ENCODE measurements at regions not wholly inside any gene's neighbourhood (a gene's known extent, or its start where the extent isn't known, plus 50 kb on each side); places are given as distances from the start of the nearest gene placed in this dataset.
"Not testable (repeated sequence)": the region's sequence is repeated elsewhere in the genome, so short reads cannot be mapped to it uniquely, and the experiment has no call there.

- DNase-seq = no peak
Observed at GRCh38 chr1:56263908-56264307, 315.5 kb downstream of the PLPP3 start.

- no peak for DNase-seq
Observed at GRCh38 chr1:56258371-56258770, 321.0 kb downstream of the PLPP3 start.

GRCh38 chr1:56257726-56258125 lies 321.6 kb downstream of the PLPP3 start:
- DNase-seq = no peak

- no peak for DNase-seq
Observed at GRCh38 chr1:56256153-56257000, 323.0 kb downstream of the PLPP3 start.

- DNase-seq = peak; percentile 79
Observed at GRCh38 chr1:56255516-56256152, 323.7 kb downstream of the PLPP3 start.

- no peak for DNase-seq
Observed at GRCh38 chr1:56254130-56254529, 325.2 kb downstream of the PLPP3 start.

GRCh38 chr1:56250809-56251208 lies 328.6 kb downstream of the PLPP3 start:
- DNase-seq = no peak

GRCh38 chr1:56249234-56249633 lies 330.1 kb downstream of the PLPP3 start:
- DNase-seq = no peak

GRCh38 chr1:56248138-56248537 lies 331.2 kb downstream of the PLPP3 start:
- DNase-seq = no peak

GRCh38 chr1:56246726-56247125 lies 332.6 kb downstream of the PLPP3 start:
- not testable (repeated sequence) for DNase-seq

- DNase-seq = no peak
Observed at GRCh38 chr1:56240400-56240799, 339.0 kb downstream of the PLPP3 start.

- DNase-seq = no peak
Observed at GRCh38 chr1:56237491-56238064, 341.8 kb downstream of the PLPP3 start.

GRCh38 chr1:56236688-56237087 lies 342.7 kb downstream of the PLPP3 start:
- no peak for DNase-seq

- no peak for DNase-seq
Observed at GRCh38 chr1:56235909-56236510, 343.4 kb downstream of the PLPP3 start.

- DNase-seq = no peak
Observed at GRCh38 chr1:56229186-56229585, 350.2 kb downstream of the PLPP3 start.

- DNase-seq = no peak
Observed at GRCh38 chr1:56227886-56228285, 351.5 kb downstream of the PLPP3 start.

GRCh38 chr1:56227401-56227800 lies 352.0 kb downstream of the PLPP3 start:
- no peak for DNase-seq

- DNase-seq = no peak
Observed at GRCh38 chr1:56225964-56226815, 353.2 kb downstream of the PLPP3 start.

- no peak for DNase-seq
Observed at GRCh38 chr1:56223968-56224367, 355.4 kb downstream of the PLPP3 start.

- DNase-seq = no peak
Observed at GRCh38 chr1:56222914-56223540, 356.3 kb downstream of the PLPP3 start.

- no peak for DNase-seq
Observed at GRCh38 chr1:56220021-56220420, 359.3 kb downstream of the PLPP3 start.

- no peak for DNase-seq
Observed at GRCh38 chr1:56218023-56218422, 361.3 kb downstream of the PLPP3 start.
